Progenitor cell of endocrine pancreas (in vitro differentiated cells): ENCODE measurements at regions not wholly inside any gene's neighbourhood (a gene's known extent, or its start where the extent isn't known, plus 50 kb on each side); places are given as distances from the start of the nearest gene placed in this dataset.

Experiments used
- DNase-seq: peaks from one replicate; pipeline ENCODE4 v3.0.0; 2021; ENCODE audit warnings: low spot score; ENCODE audit not compliant: unreplicated experiment
- H3K27ac Mint-ChIP-seq: 2 replicates; pipeline ENCODE4 v1.8.0; 2021; ENCODE audit warnings: mild to moderate bottlenecking, moderate library complexity, mixed read lengths
- H3K27me3 Mint-ChIP-seq: 2 replicates; pipeline ENCODE4 v1.8.0; 2021; ENCODE audit warnings: mixed read lengths
- H3K36me3 Mint-ChIP-seq: 2 replicates; pipeline ENCODE4 v1.8.0; 2022; ENCODE audit warnings: mixed read lengths; ENCODE audit not compliant: insufficient read depth
- H3K4me1 Mint-ChIP-seq: 2 replicates; pipeline ENCODE4 v1.8.0; 2021; ENCODE audit warnings: low read depth, mixed read lengths
- H3K4me3 Mint-ChIP-seq: 2 replicates; pipeline ENCODE4 v1.8.0; 2021; ENCODE audit warnings: low read depth, mild to moderate bottlenecking, moderate library complexity, mixed read lengths
- H3K9me3 Mint-ChIP-seq: 2 replicates; pipeline ENCODE4 v1.8.0; 2021; ENCODE audit warnings: low read depth, mixed read lengths
- TF ChIP-seq, protein P1 (sequence below): fragments of 200-600 bp; sonication (generic); IDR thresholded peaks from one replicate; pipeline ENCODE4 v1.5.0; 2021; ENCODE audit warnings: antibody characterized with exemption, mild to moderate bottlenecking; ENCODE audit not compliant: unreplicated experiment

DNA sequence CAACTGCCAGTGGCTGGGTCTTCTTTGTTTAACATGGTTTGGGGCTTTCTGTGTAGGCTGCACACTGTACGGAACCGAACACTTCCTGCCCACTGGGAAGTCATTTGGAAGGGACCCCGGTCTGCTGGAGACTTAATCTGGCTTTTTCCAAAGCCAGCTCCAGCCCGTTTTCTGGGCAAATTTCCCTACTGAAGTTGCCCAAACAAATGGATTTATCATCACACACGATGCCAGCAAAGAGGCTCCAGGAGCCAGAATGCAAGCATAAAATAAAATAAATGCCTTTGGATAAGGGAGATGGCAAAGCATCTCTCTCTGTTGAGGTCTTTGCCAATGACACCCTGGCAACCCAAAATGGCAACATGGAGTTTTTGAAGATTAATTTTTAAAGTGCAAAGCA lies 259.9 kb upstream of the IRX3 start:
- Mint-ChIP-seq H3K27ac (no peak overlapping the region), H3K4me3 (no peak overlapping the region), H3K4me1 (peaks cover 17% of the 10 kb centered on the region), H3K9me3 (no peaks in the 10 kb centered on the region), H3K36me3 (no peaks in the 10 kb centered on the region), H3K27me3 (peaks cover 26% of the 10 kb centered on the region)
- TF ChIP-seq, protein P1, sequence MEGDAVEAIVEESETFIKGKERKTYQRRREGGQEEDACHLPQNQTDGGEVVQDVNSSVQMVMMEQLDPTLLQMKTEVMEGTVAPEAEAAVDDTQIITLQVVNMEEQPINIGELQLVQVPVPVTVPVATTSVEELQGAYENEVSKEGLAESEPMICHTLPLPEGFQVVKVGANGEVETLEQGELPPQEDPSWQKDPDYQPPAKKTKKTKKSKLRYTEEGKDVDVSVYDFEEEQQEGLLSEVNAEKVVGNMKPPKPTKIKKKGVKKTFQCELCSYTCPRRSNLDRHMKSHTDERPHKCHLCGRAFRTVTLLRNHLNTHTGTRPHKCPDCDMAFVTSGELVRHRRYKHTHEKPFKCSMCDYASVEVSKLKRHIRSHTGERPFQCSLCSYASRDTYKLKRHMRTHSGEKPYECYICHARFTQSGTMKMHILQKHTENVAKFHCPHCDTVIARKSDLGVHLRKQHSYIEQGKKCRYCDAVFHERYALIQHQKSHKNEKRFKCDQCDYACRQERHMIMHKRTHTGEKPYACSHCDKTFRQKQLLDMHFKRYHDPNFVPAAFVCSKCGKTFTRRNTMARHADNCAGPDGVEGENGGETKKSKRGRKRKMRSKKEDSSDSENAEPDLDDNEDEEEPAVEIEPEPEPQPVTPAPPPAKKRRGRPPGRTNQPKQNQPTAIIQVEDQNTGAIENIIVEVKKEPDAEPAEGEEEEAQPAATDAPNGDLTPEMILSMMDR: no peak
- no peak for DNase-seq

DNA sequence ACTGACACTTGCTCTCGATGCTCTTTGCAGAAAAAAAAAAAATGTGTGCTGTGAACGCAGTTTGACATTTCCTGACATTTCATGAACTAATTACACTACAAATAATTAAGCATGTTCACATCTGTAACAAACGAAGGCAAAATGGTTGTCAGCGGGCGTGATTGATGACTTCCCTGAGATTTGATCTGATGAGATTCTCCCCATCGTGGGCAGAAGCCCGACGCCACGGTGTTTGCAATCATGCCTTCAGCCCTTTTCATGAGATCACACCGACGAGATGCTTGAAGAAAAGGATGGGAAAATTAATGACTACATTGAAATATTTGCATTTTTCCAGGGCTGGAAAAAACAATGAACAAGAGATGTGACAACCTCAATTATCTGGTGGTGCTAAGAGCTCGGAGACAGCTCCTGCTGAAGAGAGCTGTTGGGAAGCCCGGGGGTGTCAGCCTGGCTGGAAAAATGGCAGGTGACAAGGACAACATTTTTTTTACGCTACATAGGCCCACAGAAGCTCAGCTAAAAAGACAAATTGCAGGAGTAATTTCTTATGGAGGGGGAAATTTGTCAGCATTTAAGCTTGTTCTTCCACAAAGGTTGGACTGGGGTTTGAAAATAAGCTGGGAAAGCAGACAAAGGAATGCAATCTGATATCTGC lies 259.4 kb upstream of the IRX3 start:
- no peak overlapping the region for H3K27ac Mint-ChIP-seq
- peaks cover 26% of the 10 kb centered on the region for H3K27me3 Mint-ChIP-seq
- DNase-seq: no peak
- no peaks in the 10 kb centered on the region for H3K9me3 Mint-ChIP-seq
- no peaks in the 10 kb centered on the region for H3K36me3 Mint-ChIP-seq
- no peak overlapping the region for H3K4me3 Mint-ChIP-seq
- TF ChIP-seq, protein P1: no peak
- H3K4me1 Mint-ChIP-seq: peaks cover 22% of the 10 kb centered on the region

DNA sequence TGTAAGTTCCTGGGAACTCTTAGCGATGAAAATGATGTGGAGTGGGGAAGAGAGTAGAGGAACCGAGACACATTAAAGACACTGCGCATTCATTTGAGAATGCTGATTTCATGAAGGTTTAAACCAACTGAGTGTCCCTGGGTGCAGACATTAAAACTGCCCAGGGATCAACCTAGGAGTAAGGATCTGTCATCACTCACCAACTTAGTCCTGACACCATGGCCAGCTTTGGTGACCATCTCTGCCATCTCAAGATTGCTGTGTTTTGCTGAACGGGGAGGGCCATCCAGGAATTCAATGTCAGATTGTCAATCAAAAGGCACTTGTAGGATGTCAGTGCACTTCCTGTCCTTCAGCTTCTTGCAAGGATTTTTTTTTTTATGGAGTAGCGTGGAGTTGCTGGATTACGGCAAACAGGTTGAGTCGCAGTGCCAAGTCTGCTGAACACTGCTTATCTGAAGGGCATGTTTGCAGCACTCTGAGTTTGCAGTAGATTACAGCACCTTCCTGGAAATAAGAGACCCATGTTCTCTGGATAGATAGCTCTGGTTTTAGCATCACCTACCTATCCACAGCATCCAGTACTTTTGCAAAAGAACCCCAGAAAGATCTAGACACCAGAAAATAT lies 258.1 kb upstream of the IRX3 start:
- Mint-ChIP-seq H3K27me3 (peaks cover 26% of the 10 kb centered on the region), H3K27ac (no peak overlapping the region), H3K9me3 (no peaks in the 10 kb centered on the region), H3K4me3 (no peak overlapping the region), H3K4me1 (peaks cover 35% of the 10 kb centered on the region), H3K36me3 (no peaks in the 10 kb centered on the region)
- DNase-seq: no peak
- TF ChIP-seq, protein P1: no peak

DNA sequence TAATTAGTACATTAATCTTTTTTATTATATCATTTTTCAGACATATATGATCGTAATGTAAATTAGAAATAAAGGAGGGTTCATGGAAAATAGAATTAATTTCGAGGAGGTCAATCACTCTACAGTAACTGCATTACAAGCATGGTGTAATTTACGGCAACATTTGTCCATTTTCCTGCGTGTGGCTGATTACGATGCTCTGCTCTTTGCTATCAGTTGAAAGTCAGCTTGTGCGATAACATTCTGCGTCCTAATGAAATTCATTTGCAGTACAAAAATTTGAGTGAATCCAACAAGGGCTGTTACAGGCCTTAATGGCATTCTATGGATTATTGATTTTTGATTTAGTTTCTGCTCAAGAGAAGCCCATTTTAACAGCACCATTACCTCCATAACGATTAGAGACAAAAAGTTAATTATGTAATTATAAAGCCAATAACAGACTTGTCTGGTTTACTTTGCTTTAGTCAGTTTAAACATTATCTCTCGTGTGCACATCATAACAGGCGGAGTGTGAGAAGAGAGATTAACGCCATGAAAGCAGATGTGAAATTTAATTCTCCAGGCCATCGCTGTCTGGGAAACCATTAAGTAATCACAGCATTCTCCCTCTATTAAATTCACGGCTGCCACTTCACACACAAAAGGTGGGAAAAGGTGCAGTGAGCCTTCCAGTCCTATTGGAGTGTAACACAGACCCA lies 256.4 kb upstream of the IRX3 start:
- Mint-ChIP-seq H3K4me3 (no peak overlapping the region), H3K27me3 (peaks cover 28% of the 10 kb centered on the region), H3K9me3 (no peaks in the 10 kb centered on the region), H3K4me1 (peaks cover 39% of the 10 kb centered on the region), H3K27ac (no peak overlapping the region), H3K36me3 (no peaks in the 10 kb centered on the region)
- no peak for DNase-seq
- TF ChIP-seq, protein P1: no peak

DNA sequence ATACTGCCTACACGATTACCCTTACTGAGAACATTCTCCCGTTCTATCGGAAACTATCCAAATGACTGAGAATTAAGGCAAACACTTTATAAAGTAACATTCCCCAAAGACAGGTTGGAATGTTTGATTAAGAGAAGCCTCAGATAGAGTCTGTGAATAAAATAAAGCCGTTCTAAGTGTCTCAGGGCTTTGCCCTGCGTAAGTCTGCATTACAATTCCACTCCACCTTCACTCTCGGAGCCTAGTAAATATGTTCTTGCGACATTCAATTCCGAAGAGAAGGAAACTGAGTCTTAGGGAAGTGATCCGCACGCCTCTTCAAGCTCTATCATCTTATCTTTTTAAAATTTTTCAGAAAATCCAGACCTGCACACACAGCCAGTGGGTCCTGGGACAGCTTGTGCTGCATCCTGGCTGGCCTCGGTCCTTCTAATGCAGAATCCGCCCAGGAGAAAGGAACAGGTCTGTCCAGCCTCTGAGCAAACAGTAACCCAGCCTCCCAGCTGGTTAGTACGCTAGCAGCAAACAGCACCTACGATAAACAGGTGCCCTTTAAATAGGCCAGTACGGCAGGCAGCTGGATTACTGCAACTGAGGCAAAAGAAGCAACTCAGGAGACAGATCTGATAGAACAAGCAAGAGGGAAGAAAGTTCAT lies 254.1 kb upstream of the IRX3 start:
- Mint-ChIP-seq H3K36me3 (no peaks in the 10 kb centered on the region), H3K27me3 (peaks cover 22% of the 10 kb centered on the region), H3K9me3 (no peaks in the 10 kb centered on the region), H3K27ac (peak overlapping the region; percentile 72), H3K4me3 (no peak overlapping the region), H3K4me1 (peaks cover 31% of the 10 kb centered on the region)
- TF ChIP-seq, protein P1: no peak
- DNase-seq: peak; percentile 13
